Right lobe of liver (tissue), 4 donors: ENCODE measurements at regions not wholly inside any gene's neighbourhood (a gene's known extent, or its start where the extent isn't known, plus 50 kb on each side); places are given as distances from the start of the nearest gene placed in this dataset.

Experiments
- CTCF ChIP-seq, 4 donors: fragments of 200-600 bp in 3 of 4; fragments of 450-650 bp in 1 of 4; IDR thresholded peaks; one replicate each; pipeline versions ENCODE4 v1.5.1 to v1.8.0; 2016 to 2022; ENCODE audit warnings: antibody characterized with exemption in 4 of 4, mild to moderate bottlenecking in 2 of 4
- POLR2A ChIP-seq: fragments of 450-650 bp; IDR thresholded peaks from one replicate; pipeline ENCODE4 v1.6.1; 2017; ENCODE audit warnings: antibody characterized with exemption, mild to moderate bottlenecking
- donor health status: DM: no; HTN: no; CAD: no.
- donor health status: DM: no; HTN: no; CAD: no.
- donor health status: DM: no; HTN: yes; CAD: no.

DNA sequence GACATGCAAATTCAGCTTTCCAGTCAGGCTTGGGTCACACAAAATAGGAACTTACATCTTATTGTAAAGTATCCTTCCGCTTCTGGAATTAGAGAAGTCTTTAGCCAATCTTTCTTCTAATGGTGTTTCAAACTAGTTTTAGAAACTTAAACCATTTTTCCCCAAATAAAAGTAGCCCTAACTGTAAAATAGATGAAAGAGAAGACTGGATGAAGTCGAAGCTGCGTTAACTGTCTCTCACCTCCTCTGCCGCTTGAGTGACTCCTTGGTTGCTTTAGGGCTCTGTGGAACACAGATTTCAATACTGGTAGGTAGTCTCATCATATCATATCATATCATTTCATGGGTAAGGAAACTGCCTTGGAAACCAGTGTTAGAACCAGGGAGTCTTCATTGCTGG is 498.4 kb downstream of the XIRP2 start:
- TF ChIP-seq CTCF (IDR thresholded peaks at IDR 0.05) = no peak
- no peak for TF ChIP-seq POLR2A
